WTC11 (cell line): ENCODE measurements at regions not wholly inside any gene's neighbourhood (a gene's known extent, or its start where the extent isn't known, plus 50 kb on each side); places are given as distances from the start of the nearest gene placed in this dataset.

ENCODE experiments used
- ATAC-seq: fragments of 200-7000 bp; cut with Tn5 transposase; 2 replicates; pipeline ENCODE4 v1.10.0; 2021; ENCODE audit warnings: mild to moderate bottlenecking, moderate library complexity
- CTCF ChIA-PET: fragments of 300-600 bp; sonication (Branson Sonifier 250); formaldehyde crosslinking; loops from one replicate; lab custom pipeline; 2021; ENCODE audit warnings: antibody characterized with exemption; lab: Charles Lee
- POLR2A ChIA-PET: fragments of 350-600 bp; sonication (Branson Sonifier 250); formaldehyde crosslinking; loops from one replicate; lab custom pipeline; 2021; ENCODE audit warnings: antibody characterized with exemption; lab: Charles Lee
- DNase-seq: peaks from one replicate; pipeline ENCODE4 v3.0.0; 2021; ENCODE audit warnings: low spot score
- H3K27ac Mint-ChIP-seq: 2 replicates; pipeline ENCODE4 v1.8.0; 2021; ENCODE audit warnings: mixed read lengths
- H3K27me3 Mint-ChIP-seq: 2 replicates; pipeline ENCODE4 v1.8.0; 2021; ENCODE audit warnings: low read depth, mild to moderate bottlenecking, moderate library complexity, mixed read lengths
- H3K36me3 Mint-ChIP-seq: 2 replicates; pipeline ENCODE4 v1.8.0; 2021; ENCODE audit warnings: mixed read lengths
- H3K4me1 Mint-ChIP-seq: 2 replicates; pipeline ENCODE4 v1.8.0; 2022; ENCODE audit warnings: mixed read lengths
- H3K4me3 Mint-ChIP-seq: 2 replicates; pipeline ENCODE4 v1.8.0; 2021; ENCODE audit warnings: mild to moderate bottlenecking, moderate library complexity, mixed read lengths
- H3K9me3 Mint-ChIP-seq: 2 replicates; pipeline ENCODE4 v1.8.0; 2021; ENCODE audit warnings: mixed read lengths
- CDX4 ChIP-seq: fragments of 250-450 bp; sonication (Bioruptor Pico); IDR thresholded peaks from 2 replicates; pipeline ENCODE4 v1.9.0; 2021; ENCODE audit warnings: moderate library complexity, mild to moderate bottlenecking, inconsistent platforms, borderline replicate concordance
- CTCF ChIP-seq: fragments of 200-600 bp; IDR thresholded peaks from 2 replicates; pipeline ENCODE4 v1.8.0; 2022; ENCODE audit warnings: antibody characterized with exemption
- E2F1 ChIP-seq: sonication (generic); formaldehyde crosslinking; IDR thresholded peaks from 2 replicates; pipeline ENCODE4 v1.8.0; 2022; ENCODE audit warnings: mild to moderate bottlenecking, missing genetic modification reagents
- E2F5 ChIP-seq: sonication (generic); formaldehyde crosslinking; IDR thresholded peaks from 2 replicates; pipeline ENCODE4 v1.8.1; 2022; ENCODE audit warnings: mild to moderate bottlenecking, moderate library complexity, missing genetic modification reagents
- ETV6 ChIP-seq: sonication (generic); formaldehyde crosslinking; IDR thresholded peaks from 2 replicates; pipeline ENCODE4 v1.8.1; 2022; ENCODE audit warnings: mild to moderate bottlenecking, missing genetic modification reagents
- JAZF1 ChIP-seq: fragments of 250-450 bp; sonication (Bioruptor Pico); IDR thresholded peaks from 2 replicates; pipeline ENCODE4 v1.9.0; 2021; ENCODE audit warnings: moderate library complexity, mild to moderate bottlenecking, inconsistent platforms
- NFYB ChIP-seq: sonication (generic); formaldehyde crosslinking; conservative IDR thresholded peaks from 2 replicates; pipeline ENCODE4 v1.8.0; 2022; ENCODE audit warnings: low read depth, missing genetic modification reagents
- NR2C2 ChIP-seq: sonication (generic); formaldehyde crosslinking; IDR thresholded peaks from 2 replicates; pipeline ENCODE4 v1.8.0; 2022; ENCODE audit warnings: mild to moderate bottlenecking, missing genetic modification reagents
- SMAD3 ChIP-seq: sonication (generic); formaldehyde crosslinking; IDR thresholded peaks from 2 replicates; pipeline ENCODE4 v1.8.0; 2022; ENCODE audit warnings: missing genetic modification reagents, mild to moderate bottlenecking, borderline replicate concordance
- STAT6 ChIP-seq: sonication (generic); formaldehyde crosslinking; conservative IDR thresholded peaks from 2 replicates; pipeline ENCODE4 v1.8.1; 2023; ENCODE audit warnings: mild to moderate bottlenecking, low read depth, missing genetic modification reagents, moderate library complexity
- TEAD1 ChIP-seq: sonication (generic); formaldehyde crosslinking; IDR thresholded peaks from 2 replicates; pipeline ENCODE4 v1.8.0; 2022; ENCODE audit warnings: mild to moderate bottlenecking, missing genetic modification reagents
- TEAD4 ChIP-seq: sonication (generic); formaldehyde crosslinking; IDR thresholded peaks from 2 replicates; pipeline ENCODE4 v1.8.0; 2022; ENCODE audit warnings: mild to moderate bottlenecking, missing genetic modification reagents
- ZBTB21 ChIP-seq: sonication (generic); formaldehyde crosslinking; IDR thresholded peaks from 2 replicates; pipeline ENCODE4 v1.8.1; 2023; ENCODE audit warnings: mild to moderate bottlenecking, missing genetic modification reagents, borderline replicate concordance
- ZNF396 ChIP-seq: fragments of 250-450 bp; sonication (Bioruptor Pico); IDR thresholded peaks from 2 replicates; pipeline ENCODE4 v1.8.0; 2021; ENCODE audit warnings: mild to moderate bottlenecking, moderate library complexity, borderline replicate concordance
- ZNF423 ChIP-seq: fragments of 250-450 bp; sonication (Bioruptor Pico); IDR thresholded peaks from 2 replicates; pipeline ENCODE4 v2.1.2; 2022; ENCODE audit warnings: mild to moderate bottlenecking, moderate library complexity

GRCh38 chr12:114032801-114033200, 66.7 kb upstream of the RBM19 start:
- no peak for DNase-seq
- POLR2A ChIA-PET, result no interaction called here
- Mint-ChIP-seq H3K36me3 (no peaks in the 10 kb centered on the region), H3K4me1 (no peaks in the 10 kb centered on the region), H3K27me3 (peaks cover 8% of the 10 kb centered on the region), H3K9me3 (peaks cover 18% of the 10 kb centered on the region), H3K27ac (no peak overlapping the region), H3K4me3 (no peak overlapping the region)
- no peak for ATAC-seq
- no peak for TF ChIP-seq ETV6 (CRISPR knock-in tag)
- no peak for TF ChIP-seq ZBTB21 (CRISPR knock-in tag)
- no peak for TF ChIP-seq NFYB (CRISPR knock-in tag)
- CTCF ChIA-PET, result no interaction called here

GRCh38 chr12:114030451-114030850, 64.3 kb upstream of the RBM19 start:
- Mint-ChIP-seq H3K27ac (no peak overlapping the region), H3K4me3 (no peak overlapping the region), H3K4me1 (no peaks in the 10 kb centered on the region)
- ATAC-seq, result no peak
- TF ChIP-seq CTCF (no peak), TEAD4 (CRISPR knock-in tag) (no peak)
- TF ChIP-seq, all 79 proteins: peak for 0
- CTCF ChIA-PET, result interaction anchor here (1.0 kb wide), 1 partner anchor 50 kb away, joined by 3 read pairs; no protein-coding TSS in a partner anchor
- peaks cover 4% of the 10 kb centered on the region; the same call in 1 of the 2 replicates for H3K36me3 Mint-ChIP-seq
- H3K27me3 Mint-ChIP-seq, result peaks cover 14% of the 10 kb centered on the region; the same call in 1 of the 2 replicates
- POLR2A ChIA-PET, result no interaction called here
- peaks cover 25% of the 10 kb centered on the region for H3K9me3 Mint-ChIP-seq
- no peak for DNase-seq

- H3K4me1 Mint-ChIP-seq, result peaks cover 10% of the 10 kb centered on the region; the same call in 1 of the 2 replicates
- ATAC-seq, result no peak
- peaks cover 21% of the 10 kb centered on the region for H3K9me3 Mint-ChIP-seq
- no peak overlapping the region for H3K4me3 Mint-ChIP-seq
- no peak for DNase-seq
- 0 out of 2 replicates have a peak, but pooled peaks cover 12% of the 10 kb centered on the region for H3K27me3 Mint-ChIP-seq
- TF ChIP-seq CDX4 (no peak), SMAD3 (no peak), JAZF1 (CRISPR knock-in tag) (no peak), NR2C2 (CRISPR knock-in tag) (no peak), STAT6 (CRISPR knock-in tag) (no peak), ZNF396 (CRISPR knock-in tag) (no peak), NFYB (CRISPR knock-in tag) (no peak), TEAD1 (CRISPR knock-in tag) (no peak), E2F1 (CRISPR knock-in tag) (no peak), ETV6 (CRISPR knock-in tag) (no peak), ZNF423 (no peak), E2F5 (CRISPR knock-in tag) (no peak)
- ChIA-PET POLR2A (no interaction called here), CTCF (no interaction called here)
- H3K27ac Mint-ChIP-seq, result no peak overlapping the region
- H3K36me3 Mint-ChIP-seq, result peaks cover 4% of the 10 kb centered on the region; the same call in 1 of the 2 replicates
Measured at GRCh38 chr12:114026805-114027204, 60.7 kb upstream of the RBM19 start.
